ENCODE measurements at regions not wholly inside any gene's neighbourhood (a gene's known extent, or its start where the extent isn't known, plus 50 kb on each side); places are given as distances from the start of the nearest gene placed in this dataset.
"Not testable (repeated sequence)": the region's sequence is repeated elsewhere in the genome, so short reads cannot be mapped to it uniquely, and the experiment has no call there.

GRCh38 chr5:125981016-125981415, 442.2 kb upstream of the GRAMD2B start:
- no peak for TF ChIP-seq CTCF (IDR thresholded peaks at IDR 0.05)
- Histone ChIP-seq H3K27me3 (no peaks in the 10 kb centered on the region), H3K4me3 (no peak overlapping the region), H3K4me1 (replicated peaks in 1 of 2) (no peaks in the 10 kb centered on the region), H3K36me3 (replicated peaks in 1 of 2) (no peaks in the 10 kb centered on the region), H3K9me3 (replicated peaks in 1 of 3) (no peaks in the 10 kb centered on the region), H3K27ac (no peak overlapping the region)
- intact Hi-C loops (cut with DNase I) = no loop called here
- peak in 1 of 7 donors; percentile 3 for DNase-seq

GRCh38 chr5:125987677-125988255, 435.4 kb upstream of the GRAMD2B start:
- H3K27me3 ChIP-seq = no peaks in the 10 kb centered on the region
- TF ChIP-seq CTCF (IDR thresholded peaks at IDR 0.05) (no peak), POLR2A (IDR thresholded peaks at IDR 0.05) (no peak)
- H3K4me3 ChIP-seq = no peak overlapping the region
- no peak for DNase-seq
- no peak overlapping the region for H3K27ac ChIP-seq
- H3K4me1 ChIP-seq (replicated peaks in 1 of 2) = no peaks in the 10 kb centered on the region
- H3K36me3 ChIP-seq (replicated peaks in 1 of 2) = no peaks in the 10 kb centered on the region
- H3K9me3 ChIP-seq (replicated peaks in 1 of 3) = no peaks in the 10 kb centered on the region
- WGBS, 4 donors = 83 to 98% (median 94%) methylated on average over 2 of the region's 2 CpGs
- intact Hi-C loops (cut with DNase I) = no loop called here

GRCh38 chr5:125992050-125992449, 431.2 kb upstream of the GRAMD2B start:
- Histone ChIP-seq H3K4me1 (replicated peaks in 1 of 2) (no peaks in the 10 kb centered on the region), H3K27ac (no peak overlapping the region), H3K9me3 (replicated peaks in 1 of 3) (no peaks in the 10 kb centered on the region), H3K27me3 (no peaks in the 10 kb centered on the region), H3K36me3 (replicated peaks in 1 of 2) (no peaks in the 10 kb centered on the region), H3K4me3 (no peak overlapping the region)
- TF ChIP-seq CTCF (IDR thresholded peaks at IDR 0.05) (no peak), POLR2A (IDR thresholded peaks at IDR 0.05) (no peak)
- 56 to 80% (median 75%) methylated on average over 4 of the region's 4 CpGs for WGBS, 4 donors
- intact Hi-C loops (cut with DNase I) = no loop called here
- DNase-seq = no peak

GRCh38 chr5:125999271-126000030, 423.8 kb upstream of the GRAMD2B start:
- H3K36me3 ChIP-seq (replicated peaks in 1 of 2); H3K4me1 ChIP-seq (replicated peaks in 1 of 2); H3K27ac ChIP-seq; intact Hi-C loops (cut with DNase I); DNase-seq; H3K27me3 ChIP-seq; H3K4me3 ChIP-seq; H3K9me3 ChIP-seq (replicated peaks in 1 of 3): not testable (repeated sequence)
- WGBS, 4 donors = 85 to 93% (median 92%) methylated on average over 5 of the region's 5 CpGs

- Histone ChIP-seq H3K36me3 (replicated peaks in 1 of 2) (no peaks in the 10 kb centered on the region), H3K27me3 (no peaks in the 10 kb centered on the region), H3K4me1 (replicated peaks in 1 of 2) (peaks cover 0 to 6% of the 10 kb centered on the region in 2 donors), H3K27ac (no peak overlapping the region), H3K4me3 (no peak overlapping the region), H3K9me3 (replicated peaks in 1 of 3) (no peaks in the 10 kb centered on the region)
- no peak for DNase-seq
- intact Hi-C loops (cut with DNase I) = no loop called here
- TF ChIP-seq POLR2A (IDR thresholded peaks at IDR 0.05) (no peak), CTCF (IDR thresholded peaks at IDR 0.05) (no peak)
Observed at GRCh38 chr5:126000507-126000906, 422.7 kb upstream of the GRAMD2B start.
